Cardiac fibroblast (primary cell): ENCODE measurements at regions not wholly inside any gene's neighbourhood (a gene's known extent, or its start where the extent isn't known, plus 50 kb on each side); places are given as distances from the start of the nearest gene placed in this dataset.
"Not testable (repeated sequence)": the region's sequence is repeated elsewhere in the genome, so short reads cannot be mapped to it uniquely, and the experiment has no call there.

Experiments
- DNase-seq, 2 donors: peaks; one replicate each; pipeline versions ENCODE4 v3.0.0 to v3.0.0-alpha.2; 2010; ENCODE audit warnings: low read depth in 2 of 2
- H3K4me3 ChIP-seq, 2 donors: replicated peaks in 1 of 2; 1 replicate in 1 of 2; 2 replicates in 1 of 2; pipeline ENCODE4 v1.5.1; 2011; ENCODE audit warnings: low read depth in 2 of 2, low read length in 2 of 2, mild to moderate bottlenecking in 2 of 2, moderate library complexity in 1 of 2
- TF ChIP-seq, protein P1 (sequence below): IDR thresholded peaks from one replicate; pipeline ENCODE4 v1.5.1; 2011; ENCODE audit warnings: low read depth, mild to moderate bottlenecking, low read length, inconsistent platforms

DNA sequence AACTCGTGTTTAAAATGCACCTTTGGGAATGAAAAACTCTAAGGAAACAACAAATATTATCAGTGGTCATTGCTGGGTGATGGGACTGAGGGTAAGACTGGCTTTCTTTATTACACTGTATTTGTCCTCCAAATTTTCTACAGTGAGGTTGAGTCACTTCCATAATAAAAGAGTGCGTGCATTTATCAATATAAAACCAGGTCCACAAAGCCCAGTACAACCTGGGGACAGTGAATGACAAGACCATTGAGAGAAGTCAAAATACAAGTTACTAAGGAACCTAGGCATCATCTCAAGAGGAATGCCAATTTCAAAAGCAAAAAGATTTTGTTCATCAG lies 76.4 kb downstream of the MAGED4 start:
- DNase-seq: no peak
- TF ChIP-seq, protein P1, sequence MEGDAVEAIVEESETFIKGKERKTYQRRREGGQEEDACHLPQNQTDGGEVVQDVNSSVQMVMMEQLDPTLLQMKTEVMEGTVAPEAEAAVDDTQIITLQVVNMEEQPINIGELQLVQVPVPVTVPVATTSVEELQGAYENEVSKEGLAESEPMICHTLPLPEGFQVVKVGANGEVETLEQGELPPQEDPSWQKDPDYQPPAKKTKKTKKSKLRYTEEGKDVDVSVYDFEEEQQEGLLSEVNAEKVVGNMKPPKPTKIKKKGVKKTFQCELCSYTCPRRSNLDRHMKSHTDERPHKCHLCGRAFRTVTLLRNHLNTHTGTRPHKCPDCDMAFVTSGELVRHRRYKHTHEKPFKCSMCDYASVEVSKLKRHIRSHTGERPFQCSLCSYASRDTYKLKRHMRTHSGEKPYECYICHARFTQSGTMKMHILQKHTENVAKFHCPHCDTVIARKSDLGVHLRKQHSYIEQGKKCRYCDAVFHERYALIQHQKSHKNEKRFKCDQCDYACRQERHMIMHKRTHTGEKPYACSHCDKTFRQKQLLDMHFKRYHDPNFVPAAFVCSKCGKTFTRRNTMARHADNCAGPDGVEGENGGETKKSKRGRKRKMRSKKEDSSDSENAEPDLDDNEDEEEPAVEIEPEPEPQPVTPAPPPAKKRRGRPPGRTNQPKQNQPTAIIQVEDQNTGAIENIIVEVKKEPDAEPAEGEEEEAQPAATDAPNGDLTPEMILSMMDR: no peak
- peak overlapping the region; percentile 4 to 66 for H3K4me3 ChIP-seq

DNA sequence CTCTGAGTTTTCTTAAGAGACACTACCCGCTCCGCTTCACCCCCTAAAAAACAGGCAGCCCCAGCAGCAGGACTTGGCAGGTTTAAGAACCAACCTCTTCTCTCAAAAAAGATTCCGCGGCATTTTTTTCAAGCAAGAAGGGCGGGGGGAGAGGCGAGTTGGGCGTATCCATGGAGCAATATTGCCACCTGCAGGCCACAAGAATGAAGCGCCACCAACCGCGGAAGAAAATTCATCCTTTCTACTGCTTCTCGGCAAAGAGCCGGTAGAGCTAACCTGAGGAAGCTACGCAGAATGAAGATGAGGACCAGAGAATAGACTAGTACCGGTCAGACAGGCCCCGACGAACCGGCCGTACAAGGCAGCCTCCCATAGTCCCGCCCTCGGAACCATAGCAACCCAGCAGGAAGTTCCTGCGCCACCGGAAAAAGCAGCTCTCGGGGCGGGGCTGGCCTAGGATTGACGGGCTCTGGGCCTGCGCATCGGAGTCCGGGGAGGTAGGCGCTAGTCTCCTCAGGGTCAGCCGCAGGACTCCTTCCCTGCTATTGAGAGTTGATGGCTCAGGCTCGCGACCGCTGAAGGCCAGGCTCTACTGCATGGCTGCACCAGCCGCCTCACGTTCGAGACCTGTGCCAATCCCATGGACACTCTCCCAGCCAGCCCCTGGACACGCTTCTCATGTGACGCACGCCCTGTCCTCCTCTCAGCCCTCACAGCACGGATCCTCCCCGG lies 76.9 kb downstream of the MAGED4 start:
- H3K4me3 ChIP-seq: peak overlapping the region; percentile 49 to 66
- TF ChIP-seq, protein P1: peak; percentile 62
- peak; percentile 86 to 92 for DNase-seq

DNA sequence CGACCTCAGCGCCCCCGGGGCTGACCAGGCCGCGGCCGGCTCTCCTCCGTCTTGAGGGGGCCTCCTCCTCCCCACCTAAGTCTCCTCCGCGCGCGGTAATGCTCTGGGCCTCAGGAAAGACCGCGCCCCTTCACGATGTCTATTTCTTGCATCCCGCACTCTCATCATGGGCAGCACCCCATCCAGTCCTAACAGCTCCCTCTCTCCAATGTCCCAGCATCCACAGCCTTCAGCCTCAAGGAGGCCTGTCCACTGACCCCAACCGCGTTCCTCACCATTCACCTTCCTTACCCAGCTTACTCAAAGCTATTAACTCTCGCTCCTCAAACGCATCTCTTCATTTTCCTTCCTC lies 77.5 kb downstream of the MAGED4 start:
- no peak for DNase-seq
- H3K4me3 ChIP-seq: peak overlapping the region; percentile 49 to 66
- TF ChIP-seq, protein P1: no peak

DNA sequence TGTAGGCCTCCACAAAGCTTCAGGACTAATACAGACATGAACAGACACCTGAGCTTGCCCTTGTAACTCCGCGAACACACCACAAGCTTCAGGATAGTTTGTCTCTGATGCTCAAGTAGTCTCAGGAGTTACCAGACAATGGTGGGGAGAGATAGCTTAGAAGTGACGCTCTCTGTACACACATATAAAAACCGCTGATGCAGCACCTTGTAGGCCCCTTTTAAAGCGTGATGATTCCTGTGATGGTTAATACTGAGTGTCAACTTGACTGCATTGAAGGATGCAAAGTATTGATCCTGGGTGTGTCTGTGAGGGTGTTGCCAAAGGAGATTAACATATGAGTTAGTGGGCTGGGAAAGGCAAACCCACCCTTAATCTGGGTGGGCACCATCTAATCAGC lies 78.7 kb downstream of the MAGED4 start:
- no peak overlapping the region for H3K4me3 ChIP-seq

DNA sequence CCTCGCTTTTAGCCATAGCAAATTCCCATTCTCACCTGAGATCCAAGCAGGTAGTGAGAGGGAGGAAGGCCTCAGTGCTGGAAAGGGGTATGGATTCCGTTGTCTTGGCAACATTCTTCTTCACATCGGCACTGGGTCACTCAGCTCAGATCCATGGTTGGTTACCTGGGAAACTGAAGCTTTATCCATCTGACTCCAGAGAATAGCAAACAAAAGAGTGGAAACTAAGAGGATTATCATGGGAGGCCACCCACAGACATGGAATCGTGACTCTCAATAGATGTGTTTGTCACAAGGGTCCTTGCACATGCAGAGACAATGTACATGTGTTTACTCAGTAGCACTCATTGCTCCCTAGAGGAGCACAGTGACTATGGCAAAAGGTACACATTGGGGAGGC lies 81.0 kb downstream of the MAGED4 start:
- TF ChIP-seq, protein P1: no peak
- no peak for DNase-seq
- no peak overlapping the region for H3K4me3 ChIP-seq

More for the DNA sequence above, 78.7 kb downstream of the MAGED4 start:
- DNase-seq: no peak
- TF ChIP-seq, protein P1: no peak

DNA sequence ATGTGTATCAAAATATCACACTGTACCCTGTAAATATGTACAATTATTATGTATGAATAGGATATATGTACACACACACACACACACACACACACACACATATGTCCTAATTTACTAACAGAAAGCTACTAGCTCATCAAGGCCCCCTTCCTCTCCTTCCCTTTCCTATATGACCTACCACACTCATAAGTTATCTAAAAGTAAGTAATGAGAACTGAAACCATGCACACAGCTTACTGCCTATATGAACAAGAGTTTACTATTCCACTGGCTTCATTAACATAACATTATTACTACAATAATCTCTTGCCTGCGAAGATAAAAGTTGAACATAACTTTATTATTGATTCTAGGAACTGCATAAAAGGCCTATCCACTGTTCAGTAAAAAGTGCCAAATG lies 83.8 kb downstream of the MAGED4 start:
- DNase-seq: not testable (repeated sequence)

DNA sequence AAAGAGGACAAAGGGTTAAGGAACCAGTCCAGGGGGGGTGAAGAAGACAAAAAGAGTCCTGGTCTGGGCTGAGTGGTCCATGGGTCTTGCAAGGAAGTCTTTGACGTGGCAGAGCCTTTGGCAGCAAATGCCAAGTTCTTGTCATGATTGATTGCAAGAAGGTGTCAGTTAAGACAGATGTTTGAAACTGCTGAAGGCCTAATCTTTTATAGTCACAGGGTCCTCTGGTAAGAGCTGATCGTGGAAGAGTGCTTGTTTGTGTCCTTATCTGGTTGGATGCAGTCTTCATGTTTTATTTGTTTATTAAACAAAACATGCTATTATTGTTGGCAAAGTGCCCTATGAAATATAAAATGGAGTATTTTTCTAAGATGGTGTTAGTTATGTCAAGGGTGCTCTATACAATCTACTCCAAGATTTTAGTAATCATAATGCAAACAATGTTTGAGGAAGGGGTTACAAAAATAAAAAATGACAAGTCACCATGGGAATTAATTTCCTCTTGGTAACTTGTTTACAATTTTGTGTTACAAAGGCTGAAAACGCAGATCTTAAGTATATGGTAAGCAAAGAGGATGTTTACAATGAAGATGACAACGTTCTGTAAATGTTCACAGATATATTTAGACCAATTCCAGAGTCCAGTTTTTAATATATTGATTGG lies 85.9 kb downstream of the MAGED4 start:
- TF ChIP-seq, protein P1: no peak
- no peak for DNase-seq
- no peak overlapping the region for H3K4me3 ChIP-seq

More for the DNA sequence above, 83.8 kb downstream of the MAGED4 start:
- H3K4me3 ChIP-seq: not testable (repeated sequence)
